ENCODE measurements at regions not wholly inside any gene's neighbourhood (a gene's known extent, or its start where the extent isn't known, plus 50 kb on each side); places are given as distances from the start of the nearest gene placed in this dataset.

GRCh38 chr9:7388755-7389154 is 410.8 kb downstream of the DMAC1 start:
- no peaks in the 10 kb centered on the region for H3K4me1 Mint-ChIP-seq (ENCODE audit: low read depth)
- no peak overlapping the region for H3K27ac Mint-ChIP-seq (ENCODE audit: unreplicated experiment)
- TF ChIP-seq CTCF (IDR thresholded peaks at IDR 0.05), result no peak
- H3K4me3 Mint-ChIP-seq (ENCODE audit: unreplicated experiment), result no peak overlapping the region
- H3K36me3 Mint-ChIP-seq (ENCODE audit: low read depth), result no peaks in the 10 kb centered on the region
- no peak for DNase-seq (ENCODE audit: low spot score)
- peaks cover 18% of the 10 kb centered on the region for H3K27me3 Mint-ChIP-seq (ENCODE audit: low read depth)
- H3K9me3 Mint-ChIP-seq (ENCODE audit: low read depth), result no peaks in the 10 kb centered on the region

DNA sequence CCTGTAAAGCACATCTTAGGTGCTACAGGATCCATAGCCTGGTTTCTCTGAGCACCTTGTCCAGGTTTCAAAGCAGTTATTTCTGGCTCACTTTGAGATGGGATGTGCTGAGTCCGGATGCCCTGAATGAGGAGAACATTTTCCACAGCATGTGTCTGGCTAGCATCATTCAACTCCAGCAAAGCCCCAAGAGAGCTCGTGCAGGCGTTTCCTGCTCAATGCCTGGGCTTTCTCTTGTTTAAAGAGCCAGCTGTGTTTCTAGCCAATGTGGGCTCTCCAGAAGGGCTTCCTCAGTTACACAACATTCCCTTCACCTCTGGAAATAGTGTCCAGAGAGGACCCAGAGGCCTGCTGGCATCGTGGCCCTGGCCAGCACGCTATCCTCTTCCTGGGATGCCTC is 411.7 kb downstream of the DMAC1 start:
- no peak for TF ChIP-seq CTCF (IDR thresholded peaks at IDR 0.05)
- Mint-ChIP-seq H3K4me1 (ENCODE audit: low read depth) (no peaks in the 10 kb centered on the region), H3K27ac (ENCODE audit: unreplicated experiment) (no peak overlapping the region), H3K27me3 (ENCODE audit: low read depth) (peaks cover 18% of the 10 kb centered on the region), H3K4me3 (ENCODE audit: unreplicated experiment) (no peak overlapping the region), H3K9me3 (ENCODE audit: low read depth) (no peaks in the 10 kb centered on the region), H3K36me3 (ENCODE audit: low read depth) (no peaks in the 10 kb centered on the region)
- no peak for DNase-seq (ENCODE audit: low spot score)

GRCh38 chr9:7382304-7382703 is 417.3 kb downstream of the DMAC1 start:
- Mint-ChIP-seq H3K36me3 (ENCODE audit: low read depth) (no peaks in the 10 kb centered on the region), H3K27ac (ENCODE audit: unreplicated experiment) (no peak overlapping the region), H3K27me3 (ENCODE audit: low read depth) (peaks cover 11% of the 10 kb centered on the region), H3K4me3 (ENCODE audit: unreplicated experiment) (no peak overlapping the region), H3K9me3 (ENCODE audit: low read depth) (no peaks in the 10 kb centered on the region), H3K4me1 (ENCODE audit: low read depth) (no peaks in the 10 kb centered on the region)
- no peak for TF ChIP-seq CTCF (IDR thresholded peaks at IDR 0.05)
- no peak for DNase-seq (ENCODE audit: low spot score)

- Mint-ChIP-seq H3K9me3 (ENCODE audit: low read depth) (peaks cover 14% of the 10 kb centered on the region), H3K4me1 (ENCODE audit: low read depth) (no peaks in the 10 kb centered on the region), H3K27me3 (ENCODE audit: low read depth) (peaks cover 2% of the 10 kb centered on the region), H3K27ac (ENCODE audit: unreplicated experiment) (no peak overlapping the region), H3K4me3 (ENCODE audit: unreplicated experiment) (no peak overlapping the region), H3K36me3 (ENCODE audit: low read depth) (peaks cover 3% of the 10 kb centered on the region)
- no peak for DNase-seq (ENCODE audit: low spot score)
- no peak for TF ChIP-seq CTCF (IDR thresholded peaks at IDR 0.05)
These were observed 422.1 kb downstream of the DMAC1 start for GRCh38 chr9:7377489-7377888.

- no peak for TF ChIP-seq CTCF (IDR thresholded peaks at IDR 0.05)
- Mint-ChIP-seq H3K27me3 (ENCODE audit: low read depth) (peaks cover 2% of the 10 kb centered on the region), H3K36me3 (ENCODE audit: low read depth) (peaks cover 3% of the 10 kb centered on the region), H3K4me1 (ENCODE audit: low read depth) (no peaks in the 10 kb centered on the region), H3K27ac (ENCODE audit: unreplicated experiment) (no peak overlapping the region), H3K9me3 (ENCODE audit: low read depth) (peaks cover 14% of the 10 kb centered on the region), H3K4me3 (ENCODE audit: unreplicated experiment) (no peak overlapping the region)
- no peak for DNase-seq (ENCODE audit: low spot score)
These were observed 422.7 kb downstream of the DMAC1 start for GRCh38 chr9:7376833-7377232.
